NCI-H187 (cell line): ENCODE measurements at regions not wholly inside any gene's neighbourhood (a gene's known extent, or its start where the extent isn't known, plus 50 kb on each side); places are given as distances from the start of the nearest gene placed in this dataset.

Source experiments
- DNase-seq, 2 experiments: peaks; one replicate each; lab custom pipeline; 2025; lab: John Stamatoyannopoulos, UW

GRCh38 chr10:58970160-58970915, 206.1 kb upstream of the PHYHIPL start:
- DNase-seq: no peak

- no peak for DNase-seq
Observed at GRCh38 chr10:58971211-58971610, 205.2 kb upstream of the PHYHIPL start.

GRCh38 chr10:58971796-58972491, 204.5 kb upstream of the PHYHIPL start:
- DNase-seq: no peak

- no peak for DNase-seq
Observed at GRCh38 chr10:58972576-58973234, 203.7 kb upstream of the PHYHIPL start.

- DNase-seq: no peak
Observed at GRCh38 chr10:58973235-58973595, 203.2 kb upstream of the PHYHIPL start.

GRCh38 chr10:58976254-58976653, 200.2 kb upstream of the PHYHIPL start:
- no peak for DNase-seq

- no peak for DNase-seq
Observed at GRCh38 chr10:58979711-58980110, 196.7 kb upstream of the PHYHIPL start.

- no peak for DNase-seq
Observed at GRCh38 chr10:58980826-58981415, 195.5 kb upstream of the PHYHIPL start.

- DNase-seq: no peak
Observed at GRCh38 chr10:58981846-58982245, 194.6 kb upstream of the PHYHIPL start.

GRCh38 chr10:58982470-58983239, 193.8 kb upstream of the PHYHIPL start:
- no peak for DNase-seq

- no peak for DNase-seq
Observed at GRCh38 chr10:58985216-58985615, 191.2 kb upstream of the PHYHIPL start.

- DNase-seq: no peak
Observed at GRCh38 chr10:58989486-58990039, 186.9 kb upstream of the PHYHIPL start.

- DNase-seq: no peak
Observed at GRCh38 chr10:58990693-58991092, 185.8 kb upstream of the PHYHIPL start.

- DNase-seq: no peak
Observed at GRCh38 chr10:58991856-58992255, 184.6 kb upstream of the PHYHIPL start.

GRCh38 chr10:58992830-58993460, 183.5 kb upstream of the PHYHIPL start:
- no peak for DNase-seq

- DNase-seq: no peak
Observed at GRCh38 chr10:58993480-58994221, 182.8 kb upstream of the PHYHIPL start.

- DNase-seq: no peak
Observed at GRCh38 chr10:58994226-58995057, 182.0 kb upstream of the PHYHIPL start.

- DNase-seq: no peak
Observed at GRCh38 chr10:58995058-58995596, 181.3 kb upstream of the PHYHIPL start.

GRCh38 chr10:58996063-58996462, 180.4 kb upstream of the PHYHIPL start:
- DNase-seq: no peak
